HepG2 (cell line): ENCODE measurements at regions not wholly inside any gene's neighbourhood (a gene's known extent, or its start where the extent isn't known, plus 50 kb on each side); places are given as distances from the start of the nearest gene placed in this dataset.

Experiments used
- ATAD3A ChIP-seq: sonication (generic); formaldehyde crosslinking; IDR thresholded peaks from 2 replicates; pipeline ENCODE4 v1.4.0; 2020; ENCODE audit warnings: missing genetic modification reagents
- CBFB ChIP-seq: sonication (generic); formaldehyde crosslinking; IDR thresholded peaks from 2 replicates; pipeline ENCODE4 v1.4.0; 2020; ENCODE audit warnings: missing genetic modification reagents
- CHD2 ChIP-seq: IDR thresholded peaks from 2 replicates; pipeline ENCODE4 v1.6.1; 2011; ENCODE audit warnings: low read depth, low read length, improper control_type of control experiment
- GLMP ChIP-seq: sonication (generic); formaldehyde crosslinking; IDR thresholded peaks from 2 replicates; pipeline ENCODE4 v1.9.0; 2021; ENCODE audit warnings: missing genetic modification reagents, mild to moderate bottlenecking, borderline replicate concordance
- HNRNPUL1 ChIP-seq: fragments of 200-400 bp; formaldehyde crosslinking; IDR thresholded peaks from 2 replicates; pipeline ENCODE4 v1.6.1; 2017; ENCODE audit warnings: low read depth, mild to moderate bottlenecking, low read length, moderate library complexity
- POLR2A ChIP-seq, 2 experiments: IDR thresholded peaks; 2 replicates each; pipeline ENCODE4 v1.6.1; 2011; ENCODE audit warnings: low read depth in 2 of 2, low read length in 2 of 2, mild to moderate bottlenecking in 1 of 2, moderate library complexity in 1 of 2; ENCODE audit not compliant: insufficient read depth in 1 of 2
- ZBTB7A ChIP-seq: sonication (generic); formaldehyde crosslinking; IDR thresholded peaks from 2 replicates; pipeline ENCODE4 v1.8.0; 2022; ENCODE audit warnings: mild to moderate bottlenecking, missing genetic modification reagents
- ZNF558 ChIP-seq: sonication (generic); formaldehyde crosslinking; IDR thresholded peaks from 2 replicates; pipeline ENCODE4 v1.9.0; 2022; ENCODE audit warnings: mild to moderate bottlenecking, missing genetic modification reagents, borderline replicate concordance
- TF ChIP-seq, protein P1 (sequence below): sonication (generic); formaldehyde crosslinking; conservative IDR thresholded peaks from 2 replicates; pipeline ENCODE4 v1.4.0; 2020; ENCODE audit warnings: missing genetic modification reagents
- TF ChIP-seq, protein P2 (sequence below), 2 experiments: IDR thresholded peaks; 2 replicates each; pipeline ENCODE4 v1.6.1; 2011 to 2012; ENCODE audit warnings: low read length in 2 of 2, borderline replicate concordance in 1 of 2, low read depth in 1 of 2, mild to moderate bottlenecking in 1 of 2, moderate library complexity in 1 of 2
- TF ChIP-seq, protein P3 (sequence below), 2 experiments: sonication (generic) in 1 of 2; formaldehyde crosslinking in 1 of 2; IDR thresholded peaks; 2 replicates each; pipeline versions ENCODE4 v1.4.0 to v1.6.1; 2016 to 2020; ENCODE audit warnings: borderline replicate concordance in 1 of 2, low read depth in 1 of 2, mild to moderate bottlenecking in 1 of 2, missing genetic modification reagents in 1 of 2

DNA sequence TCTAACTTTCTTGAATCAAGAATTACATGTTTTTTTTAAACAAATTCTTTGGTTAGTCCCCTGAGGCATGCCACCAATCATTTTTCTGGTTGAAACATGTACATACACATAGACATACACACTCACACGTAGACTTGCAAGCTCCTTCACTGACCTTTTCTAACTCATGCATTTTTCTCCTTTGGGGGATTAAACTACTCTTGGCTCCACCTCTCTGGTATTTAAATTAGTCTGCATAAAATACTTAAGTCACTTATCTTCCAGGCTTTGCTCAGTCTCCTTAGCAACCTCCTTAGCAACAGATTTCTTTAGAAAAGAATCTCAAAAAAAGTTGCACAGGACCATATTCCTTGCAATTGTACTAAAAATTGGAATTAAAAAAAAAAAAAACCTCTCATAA, 440.9 kb upstream of the LRRC7 start:
- TF ChIP-seq, protein P1, sequence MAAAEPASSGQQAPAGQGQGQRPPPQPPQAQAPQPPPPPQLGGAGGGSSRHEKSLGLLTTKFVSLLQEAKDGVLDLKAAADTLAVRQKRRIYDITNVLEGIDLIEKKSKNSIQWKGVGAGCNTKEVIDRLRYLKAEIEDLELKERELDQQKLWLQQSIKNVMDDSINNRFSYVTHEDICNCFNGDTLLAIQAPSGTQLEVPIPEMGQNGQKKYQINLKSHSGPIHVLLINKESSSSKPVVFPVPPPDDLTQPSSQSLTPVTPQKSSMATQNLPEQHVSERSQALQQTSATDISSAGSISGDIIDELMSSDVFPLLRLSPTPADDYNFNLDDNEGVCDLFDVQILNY (CRISPR knock-in tag), result no peak
- TF ChIP-seq ZBTB7A (no peak), HNRNPUL1 (no peak), ATAD3A (no peak), POLR2A (IDR thresholded peaks at IDR 0.05; ENCODE audit: insufficient read depth in 1 of 2, low read depth in 2 of 2, low read length in 2 of 2) (no peak), ZNF558 (CRISPR knock-in tag) (no peak), GLMP (CRISPR knock-in tag) (no peak), CBFB (CRISPR knock-in tag) (no peak), CHD2 (no peak)
- TF ChIP-seq, protein P2, sequence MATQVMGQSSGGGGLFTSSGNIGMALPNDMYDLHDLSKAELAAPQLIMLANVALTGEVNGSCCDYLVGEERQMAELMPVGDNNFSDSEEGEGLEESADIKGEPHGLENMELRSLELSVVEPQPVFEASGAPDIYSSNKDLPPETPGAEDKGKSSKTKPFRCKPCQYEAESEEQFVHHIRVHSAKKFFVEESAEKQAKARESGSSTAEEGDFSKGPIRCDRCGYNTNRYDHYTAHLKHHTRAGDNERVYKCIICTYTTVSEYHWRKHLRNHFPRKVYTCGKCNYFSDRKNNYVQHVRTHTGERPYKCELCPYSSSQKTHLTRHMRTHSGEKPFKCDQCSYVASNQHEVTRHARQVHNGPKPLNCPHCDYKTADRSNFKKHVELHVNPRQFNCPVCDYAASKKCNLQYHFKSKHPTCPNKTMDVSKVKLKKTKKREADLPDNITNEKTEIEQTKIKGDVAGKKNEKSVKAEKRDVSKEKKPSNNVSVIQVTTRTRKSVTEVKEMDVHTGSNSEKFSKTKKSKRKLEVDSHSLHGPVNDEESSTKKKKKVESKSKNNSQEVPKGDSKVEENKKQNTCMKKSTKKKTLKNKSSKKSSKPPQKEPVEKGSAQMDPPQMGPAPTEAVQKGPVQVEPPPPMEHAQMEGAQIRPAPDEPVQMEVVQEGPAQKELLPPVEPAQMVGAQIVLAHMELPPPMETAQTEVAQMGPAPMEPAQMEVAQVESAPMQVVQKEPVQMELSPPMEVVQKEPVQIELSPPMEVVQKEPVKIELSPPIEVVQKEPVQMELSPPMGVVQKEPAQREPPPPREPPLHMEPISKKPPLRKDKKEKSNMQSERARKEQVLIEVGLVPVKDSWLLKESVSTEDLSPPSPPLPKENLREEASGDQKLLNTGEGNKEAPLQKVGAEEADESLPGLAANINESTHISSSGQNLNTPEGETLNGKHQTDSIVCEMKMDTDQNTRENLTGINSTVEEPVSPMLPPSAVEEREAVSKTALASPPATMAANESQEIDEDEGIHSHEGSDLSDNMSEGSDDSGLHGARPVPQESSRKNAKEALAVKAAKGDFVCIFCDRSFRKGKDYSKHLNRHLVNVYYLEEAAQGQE (IDR thresholded peaks at IDR 0.05; ENCODE audit: borderline replicate concordance in 1 of 2, low read depth in 1 of 2, low read length in 2 of 2), result no peak
- TF ChIP-seq, protein P3, sequence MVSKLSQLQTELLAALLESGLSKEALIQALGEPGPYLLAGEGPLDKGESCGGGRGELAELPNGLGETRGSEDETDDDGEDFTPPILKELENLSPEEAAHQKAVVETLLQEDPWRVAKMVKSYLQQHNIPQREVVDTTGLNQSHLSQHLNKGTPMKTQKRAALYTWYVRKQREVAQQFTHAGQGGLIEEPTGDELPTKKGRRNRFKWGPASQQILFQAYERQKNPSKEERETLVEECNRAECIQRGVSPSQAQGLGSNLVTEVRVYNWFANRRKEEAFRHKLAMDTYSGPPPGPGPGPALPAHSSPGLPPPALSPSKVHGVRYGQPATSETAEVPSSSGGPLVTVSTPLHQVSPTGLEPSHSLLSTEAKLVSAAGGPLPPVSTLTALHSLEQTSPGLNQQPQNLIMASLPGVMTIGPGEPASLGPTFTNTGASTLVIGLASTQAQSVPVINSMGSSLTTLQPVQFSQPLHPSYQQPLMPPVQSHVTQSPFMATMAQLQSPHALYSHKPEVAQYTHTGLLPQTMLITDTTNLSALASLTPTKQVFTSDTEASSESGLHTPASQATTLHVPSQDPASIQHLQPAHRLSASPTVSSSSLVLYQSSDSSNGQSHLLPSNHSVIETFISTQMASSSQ (IDR thresholded peaks at IDR 0.05; ENCODE audit: low read depth), result no peak
- TF ChIP-seq, protein P3 (CRISPR knock-in tag; IDR thresholded peaks at IDR 0.05; ENCODE audit: borderline replicate concordance), result no peak
